Activated CD8-positive, alpha-beta T cell treated with anti-CD3 and anti-CD28 coated beads, Interleukin-2, amount 10 ng/mL, durations not matched to agents 7 days and 5 days (primary cell): ENCODE measurements at regions not wholly inside any gene's neighbourhood (a gene's known extent, or its start where the extent isn't known, plus 50 kb on each side); places are given as distances from the start of the nearest gene placed in this dataset.

Source experiments
- ATAC-seq: fragments of 150-1000 bp; cut with Tn5 transposase; one replicate; pipeline ENCODE4 v1.10.0; 2021; ENCODE audit warnings: moderate library complexity
- CTCF ChIA-PET: fragments of 350-600 bp; sonication (Branson Sonifier 250); formaldehyde crosslinking; loops from one replicate; lab custom pipeline; 2021; ENCODE audit warnings: antibody characterized with exemption; lab: Charles Lee
- POLR2A ChIA-PET: fragments of 350-600 bp; sonication (Branson Sonifier 250); formaldehyde crosslinking; loops from one replicate; lab custom pipeline; 2021; ENCODE audit warnings: antibody characterized with exemption; lab: Charles Lee
- DNase-seq: peaks from one replicate; pipeline ENCODE4 v3.0.0-alpha.2; 2020
- H3K27ac Mint-ChIP-seq: one replicate; pipeline ENCODE4 v1.8.0; 2021; ENCODE audit warnings: mild to moderate bottlenecking, mixed read lengths
- H3K27me3 Mint-ChIP-seq: one replicate; pipeline ENCODE4 v1.8.0; 2021; ENCODE audit warnings: low read depth, mixed read lengths
- H3K36me3 Mint-ChIP-seq: one replicate; pipeline ENCODE4 v1.8.0; 2021; ENCODE audit warnings: low read depth, mixed read lengths
- H3K4me1 Mint-ChIP-seq: one replicate; pipeline ENCODE4 v1.8.0; 2021; ENCODE audit warnings: low read depth, mixed read lengths
- H3K4me3 Mint-ChIP-seq: one replicate; pipeline ENCODE4 v1.8.0; 2021; ENCODE audit warnings: mild to moderate bottlenecking, mixed read lengths
- H3K9me3 Mint-ChIP-seq: one replicate; pipeline ENCODE4 v1.8.0; 2022; ENCODE audit warnings: mixed read lengths; ENCODE audit not compliant: insufficient read depth

DNA sequence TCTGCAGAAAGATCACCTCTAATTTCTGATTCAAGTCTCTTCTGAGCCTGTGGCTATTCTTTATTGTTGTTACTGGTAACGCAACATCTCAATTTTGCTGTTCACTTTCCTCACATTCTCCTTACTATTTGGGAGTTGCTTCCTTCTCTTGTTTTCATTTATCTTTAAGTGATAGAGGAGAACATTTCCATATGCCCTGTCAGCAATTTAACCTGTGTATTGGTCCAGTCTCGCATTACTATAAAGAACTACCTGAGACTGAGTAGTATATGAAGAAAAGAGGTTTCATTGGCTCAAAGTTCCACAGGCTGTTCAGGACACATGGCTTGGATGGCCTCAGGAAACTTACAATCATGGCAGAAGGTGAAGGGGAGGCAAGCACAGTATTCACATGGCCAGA is 1025.1 kb downstream of the OTOL1 start:
- Mint-ChIP-seq H3K36me3 (no peaks in the 10 kb centered on the region), H3K4me1 (no peaks in the 10 kb centered on the region), H3K27ac (no peak overlapping the region), H3K27me3 (no peaks in the 10 kb centered on the region), H3K9me3 (no peaks in the 10 kb centered on the region), H3K4me3 (no peak overlapping the region)
- CTCF ChIA-PET: no interaction called here
- no peak for DNase-seq
- POLR2A ChIA-PET: no interaction called here
- ATAC-seq: no peak

DNA sequence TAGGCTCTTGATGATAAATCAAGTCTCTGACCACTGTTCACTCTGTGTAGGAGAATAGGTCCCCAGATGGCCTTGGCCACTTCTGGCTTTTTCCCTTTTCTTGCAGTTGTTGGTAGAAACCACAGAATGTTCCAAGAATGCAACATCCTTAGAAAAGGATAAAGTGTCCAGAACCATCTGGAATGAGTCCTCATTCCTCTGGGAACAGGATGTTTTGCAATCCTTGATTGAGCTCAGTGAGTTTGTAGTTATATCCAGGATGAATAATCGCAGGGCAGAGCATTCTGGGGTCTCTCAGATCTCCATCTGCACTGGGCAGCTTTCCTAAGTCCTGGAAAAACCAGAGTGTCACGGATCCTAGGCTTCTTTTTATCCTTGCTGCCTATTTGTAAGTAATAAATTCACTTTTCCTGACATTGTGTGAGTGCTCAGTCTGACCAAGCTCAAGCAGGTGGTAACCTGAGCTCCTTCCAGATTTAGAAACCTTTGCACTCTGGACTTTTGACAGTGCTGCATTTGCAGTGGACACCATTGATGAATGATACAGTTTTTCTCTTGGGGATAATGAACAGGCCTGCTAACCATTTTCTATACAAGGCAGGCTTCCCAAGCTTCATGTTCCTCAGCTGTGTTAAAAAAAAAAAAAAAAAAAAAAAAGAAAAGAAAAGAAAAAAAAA is 1028.6 kb downstream of the OTOL1 start:
- ChIA-PET CTCF (no interaction called here), POLR2A (no interaction called here)
- no peak for ATAC-seq
- H3K27ac Mint-ChIP-seq: no peak overlapping the region
- no peak overlapping the region for H3K4me3 Mint-ChIP-seq
- H3K27me3 Mint-ChIP-seq: no peaks in the 10 kb centered on the region
- no peaks in the 10 kb centered on the region for H3K4me1 Mint-ChIP-seq
- no peak for DNase-seq
- H3K36me3 Mint-ChIP-seq: no peaks in the 10 kb centered on the region
- peaks cover 3% of the 10 kb centered on the region for H3K9me3 Mint-ChIP-seq

DNA sequence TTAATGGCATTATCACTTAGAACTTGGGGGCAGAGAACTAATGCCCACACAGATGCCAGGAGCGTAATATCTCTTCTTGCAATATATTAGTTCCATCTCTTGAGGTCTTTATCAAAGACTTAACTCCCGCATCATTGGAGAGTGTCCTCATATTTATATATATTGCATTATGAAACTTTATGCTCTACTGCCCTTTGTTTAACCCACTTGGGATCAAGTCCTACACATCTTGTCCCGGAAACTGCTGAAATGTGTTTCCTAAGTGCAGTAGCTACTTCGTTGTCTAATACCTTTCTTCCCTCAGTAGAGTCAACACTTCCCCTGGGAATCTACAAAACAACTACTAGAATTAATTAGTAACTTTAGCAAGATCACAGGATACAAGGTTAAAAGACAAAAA is 1029.2 kb downstream of the OTOL1 start:
- ATAC-seq (no peak), DNase-seq (no peak)
- CTCF ChIA-PET: no interaction called here
- Mint-ChIP-seq H3K36me3 (no peaks in the 10 kb centered on the region), H3K9me3 (peaks cover 5% of the 10 kb centered on the region), H3K4me3 (no peak overlapping the region), H3K27ac (no peak overlapping the region), H3K27me3 (no peaks in the 10 kb centered on the region), H3K4me1 (no peaks in the 10 kb centered on the region)
- POLR2A ChIA-PET: no interaction called here

DNA sequence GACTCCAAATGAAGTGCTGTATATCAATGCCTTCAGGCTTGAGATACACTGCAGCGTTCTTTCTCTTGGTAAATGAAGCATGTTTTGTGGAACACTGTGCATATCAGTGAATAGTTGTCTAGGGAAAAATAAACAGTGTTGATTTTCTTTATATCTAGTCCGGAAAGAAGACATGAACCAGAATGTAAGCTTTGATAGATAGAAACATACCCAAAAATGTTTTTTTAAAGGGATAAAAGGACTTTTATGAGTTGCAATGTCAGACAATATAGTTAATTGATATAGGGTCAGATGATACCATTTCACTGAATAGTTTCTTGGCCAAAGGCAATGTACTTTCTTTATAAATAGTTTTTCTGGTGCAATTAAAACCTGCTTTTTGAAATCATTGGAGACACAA is 1037.8 kb downstream of the OTOL1 start:
- no peak overlapping the region for H3K4me3 Mint-ChIP-seq
- H3K9me3 Mint-ChIP-seq: peaks cover 5% of the 10 kb centered on the region

DNA sequence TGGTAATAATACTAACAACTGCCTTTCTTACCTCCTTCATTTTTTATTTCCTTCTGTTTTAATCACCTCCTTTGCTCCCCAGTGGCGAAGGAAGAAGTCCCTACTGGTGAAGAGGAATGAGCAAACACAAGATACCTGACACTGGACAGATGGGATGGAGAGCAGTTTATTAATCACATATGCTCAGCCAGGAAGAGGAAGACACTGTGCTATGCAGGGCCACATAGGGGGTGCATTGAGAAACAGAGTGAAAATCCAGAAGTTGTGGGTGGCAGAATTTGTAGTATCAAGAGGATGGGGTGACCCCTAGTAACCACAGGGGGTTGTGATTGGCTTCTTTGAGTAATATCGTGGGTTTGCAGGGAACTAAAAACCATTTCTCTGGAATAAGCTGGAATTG is 1041.9 kb downstream of the OTOL1 start:
- Mint-ChIP-seq H3K27ac (no peak overlapping the region), H3K4me1 (no peaks in the 10 kb centered on the region), H3K4me3 (no peak overlapping the region), H3K36me3 (no peaks in the 10 kb centered on the region), H3K27me3 (no peaks in the 10 kb centered on the region), H3K9me3 (no peaks in the 10 kb centered on the region)
- DNase-seq: no peak
- ChIA-PET POLR2A (no interaction called here), CTCF (no interaction called here)
- ATAC-seq: no peak

More for the DNA sequence above, 1037.8 kb downstream of the OTOL1 start:
- ATAC-seq (no peak), DNase-seq (no peak)
- ChIA-PET CTCF (no interaction called here), POLR2A (no interaction called here)
- Mint-ChIP-seq H3K27me3 (no peaks in the 10 kb centered on the region), H3K27ac (no peak overlapping the region), H3K4me1 (no peaks in the 10 kb centered on the region), H3K36me3 (no peaks in the 10 kb centered on the region)

DNA sequence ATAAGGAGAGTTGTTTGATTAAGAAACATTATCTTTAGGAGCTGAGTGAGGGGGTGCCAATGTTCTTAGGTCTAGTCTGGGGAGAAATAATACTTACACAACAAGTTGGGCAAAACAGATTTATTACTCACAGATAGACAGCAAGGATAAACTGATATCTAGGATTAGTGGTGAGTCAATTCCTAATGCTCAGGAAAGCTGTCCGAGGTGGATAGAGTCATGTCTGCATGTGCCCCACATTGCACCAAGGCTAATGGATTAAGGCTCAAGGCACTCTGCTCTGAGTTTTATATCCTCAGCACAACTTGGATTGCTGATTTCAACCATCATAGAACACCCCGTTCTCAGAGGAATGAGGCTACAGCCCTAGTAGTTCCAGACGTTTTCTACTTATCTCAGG is 1042.3 kb downstream of the OTOL1 start:
- ChIA-PET POLR2A (no interaction called here), CTCF (no interaction called here)
- H3K27me3 Mint-ChIP-seq: no peaks in the 10 kb centered on the region
- H3K36me3 Mint-ChIP-seq: no peaks in the 10 kb centered on the region
- H3K4me3 Mint-ChIP-seq: no peak overlapping the region
- H3K4me1 Mint-ChIP-seq: no peaks in the 10 kb centered on the region
- H3K27ac Mint-ChIP-seq: no peak overlapping the region
- no peak for ATAC-seq
- no peaks in the 10 kb centered on the region for H3K9me3 Mint-ChIP-seq
- no peak for DNase-seq

DNA sequence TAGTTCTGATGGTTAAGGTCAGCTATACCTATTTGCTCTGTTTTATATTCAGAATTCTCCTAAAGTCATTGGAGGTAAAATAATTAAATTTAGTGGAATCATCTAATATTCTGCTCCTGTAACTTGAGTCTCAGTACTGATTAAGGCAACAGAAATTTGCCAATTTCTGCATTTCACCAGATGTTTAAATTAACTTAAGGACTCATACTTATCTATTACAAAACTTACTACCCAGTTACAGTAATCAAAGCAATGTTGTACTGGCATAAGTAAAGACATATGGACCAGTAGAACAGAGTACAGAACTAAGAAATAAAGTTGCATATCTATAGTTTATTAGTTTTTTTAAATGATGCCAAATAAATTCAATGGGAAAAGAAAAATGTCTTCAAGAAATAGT is 1043.8 kb downstream of the OTOL1 start:
- H3K27me3 Mint-ChIP-seq: no peaks in the 10 kb centered on the region
- H3K9me3 Mint-ChIP-seq: no peaks in the 10 kb centered on the region
- no peaks in the 10 kb centered on the region for H3K36me3 Mint-ChIP-seq
- ChIA-PET POLR2A (no interaction called here), CTCF (no interaction called here)
- no peaks in the 10 kb centered on the region for H3K4me1 Mint-ChIP-seq
- ATAC-seq (no peak), DNase-seq (no peak)
- no peak overlapping the region for H3K4me3 Mint-ChIP-seq
- no peak overlapping the region for H3K27ac Mint-ChIP-seq

DNA sequence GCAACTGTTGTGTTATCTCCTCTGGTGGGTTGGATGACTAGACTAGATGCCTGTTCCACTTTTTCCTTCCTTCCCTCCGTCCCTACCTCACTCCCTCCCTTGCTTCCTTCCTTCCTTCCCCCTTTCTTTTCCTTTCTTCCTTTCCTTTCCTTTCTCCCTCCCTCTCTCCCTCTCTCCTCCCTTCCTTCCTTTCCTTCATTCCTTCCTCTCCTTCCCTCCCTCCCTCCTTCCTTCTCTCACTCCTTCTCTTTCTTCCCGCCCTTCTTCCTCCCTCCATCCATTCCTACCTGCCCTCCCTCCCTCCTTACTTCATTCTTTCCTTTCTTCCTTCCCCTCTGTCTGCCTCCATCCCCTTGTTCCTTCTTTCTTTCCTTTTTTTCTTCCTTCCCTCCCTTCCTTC is 1045.3 kb downstream of the OTOL1 start:
- no peak for DNase-seq
- H3K4me3 Mint-ChIP-seq: no peak overlapping the region
- no peak overlapping the region for H3K27ac Mint-ChIP-seq
- POLR2A ChIA-PET: no interaction called here
- no peaks in the 10 kb centered on the region for H3K27me3 Mint-ChIP-seq
- H3K4me1 Mint-ChIP-seq: no peaks in the 10 kb centered on the region
- no peak for ATAC-seq
- no peaks in the 10 kb centered on the region for H3K36me3 Mint-ChIP-seq
- H3K9me3 Mint-ChIP-seq: no peaks in the 10 kb centered on the region
- CTCF ChIA-PET: no interaction called here

DNA sequence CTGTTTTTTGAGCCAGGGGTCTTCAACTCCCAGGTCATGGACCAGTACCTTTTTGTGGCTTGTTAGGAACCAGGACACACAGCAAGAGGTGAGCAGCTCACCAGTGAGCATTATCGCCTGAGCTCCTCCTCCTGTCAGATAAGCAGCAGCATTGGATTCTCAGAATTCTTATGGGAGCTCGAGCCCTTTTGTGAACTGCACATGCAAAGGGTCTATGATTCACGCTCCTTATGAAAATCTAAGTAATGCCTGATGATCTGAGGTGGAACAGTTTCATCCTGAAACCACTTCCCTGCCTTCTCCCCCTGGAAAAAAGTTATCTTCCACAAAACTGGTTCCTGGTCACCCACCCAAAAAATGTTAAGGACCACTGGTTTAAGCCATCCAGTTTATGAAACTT is 1047.6 kb downstream of the OTOL1 start:
- Mint-ChIP-seq H3K27me3 (no peaks in the 10 kb centered on the region), H3K4me3 (no peak overlapping the region), H3K36me3 (no peaks in the 10 kb centered on the region), H3K27ac (no peak overlapping the region), H3K4me1 (no peaks in the 10 kb centered on the region), H3K9me3 (no peaks in the 10 kb centered on the region)
- POLR2A ChIA-PET: no interaction called here
- ATAC-seq: no peak
- DNase-seq: no peak
- CTCF ChIA-PET: no interaction called here

DNA sequence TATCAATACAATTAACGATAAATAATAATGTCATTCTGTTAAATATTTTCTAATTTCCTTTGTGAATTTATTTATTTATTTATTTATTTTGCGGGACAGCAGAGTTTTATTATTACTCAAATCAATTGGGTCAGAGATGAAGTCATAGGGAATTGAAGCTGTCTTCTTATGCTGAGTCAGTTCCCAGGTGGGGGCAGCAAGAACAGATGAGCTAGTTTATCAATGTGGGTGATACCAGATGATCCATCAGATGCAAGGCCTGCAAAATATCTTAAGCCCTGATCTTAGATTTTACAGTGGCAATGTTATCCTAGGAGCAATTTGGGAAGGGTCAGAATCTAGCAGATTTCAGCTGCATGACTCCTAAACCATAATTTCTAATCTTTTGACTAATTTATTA is 1050.3 kb downstream of the OTOL1 start:
- Mint-ChIP-seq H3K4me3 (no peak overlapping the region), H3K4me1 (no peaks in the 10 kb centered on the region), H3K27ac (no peak overlapping the region), H3K9me3 (no peaks in the 10 kb centered on the region), H3K27me3 (no peaks in the 10 kb centered on the region), H3K36me3 (no peaks in the 10 kb centered on the region)
- ATAC-seq: no peak
- no peak for DNase-seq
- ChIA-PET POLR2A (no interaction called here), CTCF (no interaction called here)

DNA sequence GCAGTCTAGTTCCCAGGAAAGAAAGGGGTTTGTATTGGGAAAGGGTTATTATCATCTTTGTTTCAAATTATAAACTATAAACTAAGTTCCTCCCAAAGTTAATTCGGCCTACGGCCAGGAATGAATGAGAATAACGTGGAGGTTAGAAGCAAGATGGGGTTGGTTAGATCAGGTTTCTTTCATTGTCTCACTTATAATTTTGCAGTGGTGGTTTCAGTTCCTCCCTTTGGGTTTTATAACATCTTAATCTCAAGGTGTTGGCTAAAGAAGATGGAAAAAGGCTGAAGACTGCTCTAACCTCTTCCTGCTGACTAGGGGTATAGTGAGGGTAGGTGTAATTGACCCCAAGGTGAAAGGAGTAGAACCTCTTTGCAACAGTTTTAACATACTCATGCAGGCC is 1050.7 kb downstream of the OTOL1 start:
- Mint-ChIP-seq H3K9me3 (no peaks in the 10 kb centered on the region), H3K27ac (no peak overlapping the region), H3K4me3 (no peak overlapping the region), H3K27me3 (no peaks in the 10 kb centered on the region), H3K36me3 (no peaks in the 10 kb centered on the region), H3K4me1 (no peaks in the 10 kb centered on the region)
- no peak for ATAC-seq
- ChIA-PET CTCF (no interaction called here), POLR2A (no interaction called here)
- DNase-seq: no peak

DNA sequence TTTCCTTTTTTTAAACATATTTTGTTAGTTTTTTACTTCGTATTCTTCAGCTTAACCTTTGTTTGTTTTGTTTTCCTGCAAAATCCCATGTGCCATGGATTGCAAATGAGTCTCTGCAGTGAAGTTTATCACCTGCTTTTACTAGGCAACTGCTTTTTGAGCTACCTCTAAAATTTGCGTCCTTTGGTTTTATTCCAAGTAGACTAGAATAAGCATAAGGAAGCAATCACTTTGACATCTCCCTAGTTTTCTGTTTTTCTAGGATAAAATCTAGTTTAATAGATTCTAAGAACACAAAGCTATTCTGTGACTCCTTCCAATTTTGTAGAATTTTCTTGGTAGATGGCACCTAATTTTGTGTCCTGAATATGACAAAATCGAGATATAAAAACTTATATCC is 1059.2 kb downstream of the OTOL1 start:
- DNase-seq (no peak), ATAC-seq (no peak)
- ChIA-PET POLR2A (no interaction called here), CTCF (no interaction called here)
- Mint-ChIP-seq H3K27me3 (no peaks in the 10 kb centered on the region), H3K4me3 (no peak overlapping the region), H3K9me3 (no peaks in the 10 kb centered on the region), H3K36me3 (no peaks in the 10 kb centered on the region), H3K4me1 (no peaks in the 10 kb centered on the region), H3K27ac (no peak overlapping the region)

DNA sequence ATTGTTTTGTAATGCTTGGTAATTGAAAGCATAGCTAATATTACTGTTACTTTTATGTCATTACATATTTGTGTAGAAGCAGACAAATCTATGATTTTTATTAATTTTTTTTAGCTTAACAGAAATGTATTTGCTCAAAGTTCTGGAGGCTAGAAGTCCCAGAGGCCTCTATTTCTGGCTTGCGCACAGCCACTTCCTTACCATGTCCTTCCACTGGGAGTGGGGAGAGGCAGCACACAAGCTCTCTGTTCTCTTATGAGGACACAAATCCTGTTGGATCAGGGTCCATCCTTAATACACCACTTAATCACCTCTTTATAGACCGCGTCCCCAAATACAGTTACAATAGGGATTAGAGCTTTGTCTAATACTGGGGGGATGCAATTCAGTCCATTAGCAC is 1061.4 kb downstream of the OTOL1 start:
- ATAC-seq (no peak), DNase-seq (no peak)
- H3K27me3 Mint-ChIP-seq: no peaks in the 10 kb centered on the region
- CTCF ChIA-PET: no interaction called here
- H3K4me1 Mint-ChIP-seq: no peaks in the 10 kb centered on the region
- POLR2A ChIA-PET: no interaction called here
- no peak overlapping the region for H3K27ac Mint-ChIP-seq
- no peak overlapping the region for H3K4me3 Mint-ChIP-seq
- H3K9me3 Mint-ChIP-seq: no peaks in the 10 kb centered on the region
- no peaks in the 10 kb centered on the region for H3K36me3 Mint-ChIP-seq
